NCI-H1105 treated with DMSO at 0.1 percent for 48 hours (cell line): ENCODE measurements at regions not wholly inside any gene's neighbourhood (a gene's known extent, or its start where the extent isn't known, plus 50 kb on each side); places are given as distances from the start of the nearest gene placed in this dataset.
"Not testable (repeated sequence)": the region's sequence is repeated elsewhere in the genome, so short reads cannot be mapped to it uniquely, and the experiment has no call there.

Experiments
- DNase-seq: peaks from one replicate; lab custom pipeline; 2025; lab: John Stamatoyannopoulos, UW

DNA sequence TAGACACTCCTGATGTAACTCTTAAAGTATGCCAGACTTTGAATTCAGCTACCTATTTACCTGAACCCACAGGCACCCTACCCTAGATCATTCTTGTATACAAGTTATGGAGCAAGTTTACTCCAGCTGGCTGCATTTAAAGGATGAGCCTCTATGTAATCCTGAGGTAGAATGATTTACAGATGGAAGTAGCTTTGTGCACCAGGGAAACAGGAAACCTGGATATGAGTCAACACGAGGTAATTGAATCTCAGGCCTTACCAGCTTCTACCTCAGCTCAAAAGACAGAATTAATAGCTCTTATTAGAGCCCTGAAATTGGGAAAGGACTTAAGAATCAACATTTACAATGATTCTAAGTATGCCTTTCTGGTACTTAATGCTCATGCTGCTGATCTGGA lies 119.8 kb downstream of the AGTR2 start:
- no peak for DNase-seq

DNA sequence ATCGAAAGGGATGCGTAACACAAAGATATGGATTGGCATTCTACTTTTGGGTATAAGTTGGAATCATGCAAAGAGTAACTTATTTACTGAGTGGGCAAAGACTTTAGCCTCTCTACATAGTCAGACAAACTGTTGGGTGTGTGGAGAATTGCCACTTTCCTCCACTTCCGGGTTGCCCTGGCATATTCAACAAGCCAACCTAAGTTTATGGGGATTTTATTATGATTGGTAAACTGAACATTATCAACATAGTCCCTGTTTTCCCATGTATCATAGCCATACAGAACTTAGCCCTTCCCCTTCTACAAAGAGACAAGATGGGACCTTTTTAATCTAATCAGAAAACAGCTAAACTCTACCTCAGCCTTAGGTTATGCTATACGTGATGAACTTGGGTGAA lies 121.6 kb downstream of the AGTR2 start:
- no peak for DNase-seq

DNA sequence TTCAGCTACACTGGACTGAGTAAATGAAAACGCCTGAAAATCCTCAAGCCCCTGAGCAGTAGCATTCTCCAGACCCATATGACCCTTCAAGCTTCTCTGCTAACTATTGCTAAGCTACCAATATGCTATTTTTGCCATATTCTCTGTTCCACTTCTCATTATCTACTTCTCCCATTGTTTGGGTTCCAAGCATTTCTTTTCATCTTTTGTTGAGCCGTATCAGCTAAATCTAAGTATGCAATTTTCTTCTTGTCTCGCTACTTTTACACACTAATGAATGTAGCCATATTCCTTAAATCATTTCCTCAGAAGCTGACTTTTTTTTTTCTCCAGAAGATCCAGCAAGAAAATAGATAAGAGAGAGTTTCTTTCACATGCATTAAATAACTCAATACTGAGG lies 128.4 kb downstream of the AGTR2 start:
- no peak for DNase-seq

DNA sequence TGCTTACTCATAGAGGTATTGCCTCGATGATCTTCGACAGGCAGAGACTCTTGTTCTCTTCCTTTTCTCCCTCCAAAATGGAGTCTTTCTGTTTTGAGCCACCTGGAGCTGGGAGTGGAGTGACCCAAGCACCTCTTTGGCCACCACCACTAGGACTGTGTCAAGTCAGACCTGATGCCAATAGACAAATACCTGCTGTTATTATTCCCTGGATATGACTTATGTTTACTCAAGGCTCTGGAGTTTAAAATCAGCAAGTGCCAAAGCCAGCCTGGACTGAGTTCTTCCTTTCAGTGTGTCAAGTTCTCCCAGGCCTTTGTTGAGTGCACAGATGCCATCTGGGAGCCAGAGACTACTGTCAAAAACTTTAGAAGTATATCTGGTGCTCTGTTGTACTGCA lies 130.2 kb upstream of the SLC6A14 start:
- DNase-seq = no peak

DNA sequence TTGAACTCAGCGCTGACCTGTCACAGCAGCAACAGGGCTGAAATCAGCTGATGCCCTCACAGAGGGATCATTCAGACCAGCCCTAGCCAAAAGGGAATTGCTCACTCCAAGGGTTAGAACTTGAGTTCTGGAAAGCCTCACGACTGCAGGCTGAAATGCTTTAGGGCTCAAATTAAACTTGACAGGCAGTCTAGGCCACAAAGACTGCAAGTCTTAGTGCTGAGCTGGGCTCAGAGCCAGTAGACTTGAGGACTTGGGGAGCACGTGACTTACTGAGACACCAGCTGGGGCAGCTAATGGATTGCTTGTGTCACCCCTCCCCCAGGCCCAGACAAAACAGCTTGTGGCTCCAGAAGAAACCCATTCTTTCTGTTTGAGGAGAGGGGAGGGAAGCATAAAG lies 119.0 kb upstream of the SLC6A14 start:
- DNase-seq = peak; percentile 76

DNA sequence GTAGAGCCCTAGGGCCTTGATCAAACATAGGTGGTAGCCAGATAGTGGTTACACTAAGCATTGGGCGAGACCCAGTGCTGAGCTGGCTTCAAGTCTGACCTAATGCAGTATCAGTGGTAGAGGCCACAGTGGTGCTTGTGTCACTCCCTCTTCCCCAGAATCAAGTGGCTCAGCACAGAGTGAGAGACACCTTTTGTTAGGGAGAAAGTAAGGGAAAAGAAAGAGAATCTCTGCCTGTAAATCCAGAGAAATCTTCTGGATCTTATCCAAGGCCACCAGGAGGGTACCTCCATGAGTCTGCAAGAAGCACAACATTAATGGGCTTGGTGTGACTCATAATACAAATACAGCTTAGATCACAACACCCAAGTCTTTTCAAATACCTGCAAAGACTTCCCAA lies 117.7 kb upstream of the SLC6A14 start:
- DNase-seq = no peak

DNA sequence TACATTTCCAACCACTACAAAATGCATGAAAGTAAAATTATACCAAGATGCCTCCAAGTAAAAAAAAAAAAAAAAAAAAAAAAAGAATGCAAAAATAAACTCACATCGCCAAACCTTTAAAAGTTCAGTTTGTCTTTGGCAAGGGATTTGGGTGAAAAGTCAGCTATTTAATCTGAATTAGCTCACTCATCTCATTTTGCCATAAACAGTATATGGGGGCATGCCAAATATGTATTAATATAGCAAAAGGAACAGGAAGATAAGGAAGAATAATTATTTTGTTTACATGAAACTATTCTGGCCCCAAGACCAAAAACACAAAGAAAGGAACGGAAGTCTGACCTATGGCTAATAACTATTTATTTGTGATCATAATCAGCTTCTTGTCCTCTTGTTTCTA lies 114.7 kb upstream of the SLC6A14 start:
- DNase-seq = no peak

DNA sequence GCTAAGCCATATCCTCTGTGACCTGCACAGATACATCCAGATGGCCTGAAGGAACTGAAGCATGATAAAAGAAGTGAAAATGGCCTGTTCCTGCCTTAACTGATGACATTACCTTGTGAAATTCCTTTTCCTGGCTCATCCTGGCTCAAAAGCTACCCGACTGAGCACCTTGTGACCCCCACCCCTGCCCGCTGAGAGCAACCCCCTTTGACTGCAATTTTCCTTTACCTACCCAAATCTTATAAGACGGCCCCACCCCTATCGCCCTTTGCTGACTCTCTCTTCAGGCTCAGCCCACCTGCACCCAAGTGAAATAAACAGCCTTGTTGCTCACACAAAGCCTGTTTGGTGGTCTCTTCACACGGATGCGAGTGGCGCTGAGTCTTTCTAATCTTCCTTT lies 104.4 kb upstream of the SLC6A14 start:
- not testable (repeated sequence) for DNase-seq

DNA sequence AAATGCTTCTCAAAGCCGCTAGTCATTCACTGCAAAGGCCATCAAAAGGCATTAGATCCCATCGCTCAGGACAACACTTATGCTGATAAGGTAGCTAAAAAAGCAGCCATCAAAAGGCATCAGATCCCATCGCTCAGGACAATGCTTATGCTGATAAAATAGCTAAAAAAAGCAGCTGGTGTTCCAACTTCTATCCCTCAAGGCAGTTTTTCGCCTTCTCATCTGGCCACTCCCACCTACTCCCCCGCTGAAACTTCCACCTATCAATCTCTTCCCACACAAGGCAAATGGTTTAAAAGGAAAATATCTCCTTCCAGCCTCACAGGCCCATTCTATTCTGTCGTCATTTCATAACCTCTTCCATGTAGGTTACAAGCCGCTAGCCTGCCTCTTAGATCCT lies 101.6 kb upstream of the SLC6A14 start:
- not testable (repeated sequence) for DNase-seq

DNA sequence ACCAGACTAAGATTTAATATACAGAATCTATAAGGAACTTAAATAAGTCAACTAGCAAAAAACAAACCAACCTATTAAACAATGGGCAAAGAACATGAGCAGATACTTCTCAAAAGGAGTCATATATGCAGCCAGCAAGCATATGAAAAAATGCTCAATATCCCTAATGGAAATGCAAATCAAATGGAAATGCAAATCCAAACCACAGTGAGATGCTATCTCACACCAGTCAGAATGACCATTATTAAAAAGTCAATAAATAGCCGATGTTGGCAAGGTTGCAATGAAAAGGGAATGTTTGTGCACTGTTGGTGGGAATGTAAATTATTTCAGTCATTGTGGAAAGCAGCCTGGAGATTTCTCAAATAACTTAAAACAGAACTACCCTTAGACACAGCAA lies 97.0 kb upstream of the SLC6A14 start:
- DNase-seq = no peak

DNA sequence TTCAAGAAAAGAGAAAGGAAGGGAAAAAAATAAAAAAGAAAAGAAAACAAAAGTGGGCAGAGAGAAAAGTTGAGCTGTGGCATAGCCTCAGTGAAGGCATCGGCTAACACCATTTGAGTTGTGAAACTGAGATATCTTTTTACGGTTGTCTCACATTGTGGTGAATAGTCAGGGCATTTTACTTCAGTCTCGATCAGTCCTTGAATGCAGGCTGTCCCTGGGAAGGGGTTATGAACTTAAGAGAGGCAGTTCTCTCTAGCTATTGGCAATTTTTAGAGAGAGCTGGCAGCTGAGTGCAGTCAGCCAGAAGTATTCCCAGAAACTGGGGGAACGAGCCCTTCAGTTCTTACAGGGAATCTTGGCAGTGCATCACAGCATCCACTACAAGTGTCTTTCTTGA lies 93.5 kb upstream of the SLC6A14 start:
- DNase-seq = no peak

DNA sequence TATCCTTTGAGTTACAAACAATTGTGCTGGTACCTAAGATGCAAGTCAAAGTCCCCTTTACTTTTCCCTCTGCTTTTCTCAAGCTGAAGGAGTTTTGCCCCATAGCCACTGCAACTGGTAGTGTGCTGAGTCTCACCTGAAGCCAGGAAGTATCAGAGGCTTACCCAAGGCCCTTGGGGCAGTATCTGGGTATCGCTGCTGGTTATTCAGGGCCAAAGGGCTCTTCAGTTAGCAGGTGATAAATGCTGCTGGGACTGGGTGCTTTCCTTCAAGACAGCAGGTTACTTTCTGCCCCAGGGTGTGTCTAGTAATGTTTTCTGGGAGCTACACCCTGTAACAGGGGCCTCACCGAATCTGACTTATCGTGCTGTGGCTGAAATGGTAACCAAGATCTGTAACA lies 90.4 kb upstream of the SLC6A14 start:
- DNase-seq = no peak

DNA sequence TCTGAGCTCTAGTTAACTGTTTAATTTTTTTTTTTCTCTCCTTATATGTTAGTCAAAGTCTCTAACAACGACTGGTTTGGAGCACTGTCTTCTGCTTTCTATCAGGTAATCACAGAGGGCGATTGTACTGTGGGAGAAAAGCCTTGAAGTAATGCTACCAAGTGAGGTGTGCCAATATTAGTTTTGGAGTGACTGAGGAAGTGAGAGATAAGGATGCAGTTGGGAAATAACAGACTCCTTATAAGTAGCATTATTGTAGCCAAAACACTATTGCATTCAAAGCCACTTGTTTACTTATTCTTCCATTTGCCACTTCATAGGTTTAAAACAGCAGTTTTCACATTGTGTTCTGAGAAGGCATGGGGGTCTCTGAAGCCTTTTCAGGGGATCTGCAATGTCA lies 79.1 kb upstream of the SLC6A14 start:
- no peak for DNase-seq

DNA sequence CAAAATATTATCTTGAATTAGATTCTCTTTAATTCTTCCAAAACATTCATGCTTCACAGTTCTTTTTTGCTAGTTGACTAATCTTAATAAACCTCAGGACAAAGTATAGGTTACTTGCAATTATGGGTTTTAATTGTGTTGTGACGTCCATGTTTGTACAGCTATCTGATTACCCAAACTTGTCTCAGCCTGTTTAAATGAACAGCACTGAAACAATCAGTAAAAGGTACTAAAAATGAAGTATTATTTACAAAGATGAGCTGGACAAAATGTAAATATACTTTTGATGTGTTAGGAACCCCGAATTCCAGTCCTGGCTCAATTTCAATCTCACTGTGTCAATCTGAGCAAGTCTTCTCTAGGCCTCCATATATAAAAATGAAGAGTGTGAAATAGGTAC lies 57.4 kb upstream of the SLC6A14 start:
- peak; percentile 11 for DNase-seq

DNA sequence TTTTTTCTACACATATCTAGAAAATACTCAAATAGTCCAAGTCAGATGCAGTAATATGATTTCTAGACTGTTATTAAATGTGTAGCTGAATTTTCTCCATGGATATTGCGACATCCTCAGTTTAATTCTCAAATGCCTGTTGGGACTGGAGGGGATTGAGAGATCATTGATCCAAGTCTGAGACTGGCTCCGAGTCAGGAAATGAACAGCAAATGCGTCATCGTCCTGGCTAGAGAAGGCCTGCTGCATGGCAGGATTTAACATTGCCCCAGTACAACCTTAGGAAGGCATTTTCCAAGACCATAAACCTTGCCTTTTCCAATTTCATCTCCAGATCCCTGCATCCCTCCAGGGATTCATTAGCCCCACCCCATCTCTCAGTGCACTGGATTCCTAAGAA lies 56.6 kb upstream of the SLC6A14 start:
- DNase-seq = no peak

DNA sequence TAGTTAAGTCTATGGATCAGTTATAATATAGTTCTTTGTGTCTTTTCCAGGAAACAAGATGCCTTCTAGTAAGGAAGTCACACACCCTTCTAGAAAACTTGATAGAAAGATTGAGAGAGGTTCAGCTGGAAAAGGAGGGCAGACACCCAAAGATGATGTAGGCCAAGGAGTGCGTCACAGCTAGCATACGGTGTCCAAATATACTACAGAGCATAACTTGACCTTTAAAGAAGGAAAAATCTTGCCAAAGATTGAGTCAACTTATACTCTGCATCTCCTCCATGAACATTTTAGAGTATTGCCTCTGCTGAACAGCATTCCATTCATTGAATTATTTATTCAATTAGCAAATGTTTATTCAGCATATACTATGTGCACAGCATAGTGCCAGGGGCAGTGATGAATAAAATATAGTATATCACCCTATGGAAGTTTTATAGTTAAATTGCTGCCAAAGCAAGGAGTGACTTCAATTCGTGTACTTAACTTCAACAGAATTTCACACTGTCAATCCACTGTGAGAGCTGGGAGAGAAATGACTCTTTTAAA lies 51.9 kb upstream of the SLC6A14 start:
- no peak for DNase-seq
